ENCODE measurements at regions not wholly inside any gene's neighbourhood (a gene's known extent, or its start where the extent isn't known, plus 50 kb on each side); places are given as distances from the start of the nearest gene placed in this dataset.

DNA sequence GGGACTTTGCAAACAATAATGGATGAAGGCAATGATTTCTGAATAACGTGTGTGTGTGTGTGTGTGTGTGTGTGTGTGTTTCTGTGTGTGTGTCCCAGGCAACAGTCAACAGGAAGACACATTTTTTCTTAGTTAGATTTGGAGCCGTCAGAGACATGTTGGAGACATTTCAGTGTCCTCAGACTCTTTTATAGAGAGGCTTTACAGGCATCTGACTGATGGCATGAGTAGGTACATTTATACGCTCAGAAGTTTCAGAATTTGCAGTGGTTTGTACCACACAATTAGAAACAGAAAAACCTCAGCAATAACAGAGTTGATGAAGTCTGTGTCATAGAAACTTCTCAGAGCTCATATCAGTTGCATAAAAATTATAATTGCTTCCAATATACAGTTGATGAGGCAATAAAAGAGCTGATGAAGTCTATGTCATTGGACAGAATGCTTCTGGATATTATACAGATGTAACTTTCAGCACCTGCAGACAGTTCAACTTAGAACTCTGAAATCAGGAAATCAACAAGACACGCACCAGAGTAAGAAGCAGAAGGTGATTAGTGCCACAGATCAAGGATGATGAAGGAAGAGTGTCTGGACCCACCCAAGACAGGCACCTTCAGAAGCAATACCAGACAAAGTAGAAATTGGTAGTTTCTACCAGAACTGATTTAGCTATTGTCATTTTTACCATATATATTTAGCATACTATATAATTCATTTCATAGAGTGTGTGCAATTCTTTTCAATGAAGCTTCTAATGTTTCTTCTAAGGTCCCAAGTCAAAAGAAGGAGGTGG lies 104.5 kb upstream of the LYZL1 start:
- ChIA-PET SMC1A (ENCODE audit: uncharacterized antibody, unreplicated experiment) (interaction anchor here (0.5 to 0.6 kb wide), 2 partner anchors 55 to 56 kb away, joined by 3 to 5 read pairs; no protein-coding TSS in a partner anchor), RAD21 (ENCODE audit: unreplicated experiment) (no interaction called here), CTCF (no interaction called here), POLR2A (no interaction called here)
- no peaks in the 10 kb centered on the region for H3K79me2 ChIP-seq (ENCODE audit: control insufficient read depth, insufficient read depth, low read length)
- H3K4me1 ChIP-seq (ENCODE audit: control insufficient read depth, insufficient read depth, low read length) = no peaks in the 10 kb centered on the region
- WGBS (ENCODE audit: insufficient coverage, insufficient replicate concordance, low lambda C conversion rate, missing lambda C conversion rate) = 3% methylated on average over 4 of the region's 4 CpGs
- ATAC-seq (no peak), FAIRE-seq (no peak), DNase-seq (ENCODE audit: low read depth, low spot score) (no peak)
- no peak for TF ChIP-seq IKZF1 (conservative IDR thresholded peaks at IDR 0.05)
- TF ChIP-seq ZNF384 (IDR thresholded peaks at IDR 0.05; ENCODE audit: borderline replicate concordance, low read depth, low read length) = no peak
- no peak for TF ChIP-seq NR2C1 (IDR thresholded peaks at IDR 0.05)
- no peaks in the 10 kb centered on the region for H4K20me1 ChIP-seq (ENCODE audit: control insufficient read depth, insufficient read depth)
- H3K27ac ChIP-seq (ENCODE audit: control insufficient read depth, insufficient read depth) = no peak overlapping the region
- BruUV-seq (replicated peaks) = no TSS peak
- no peak overlapping the region for H3K4me2 ChIP-seq (ENCODE audit: control insufficient read depth, insufficient read depth)
- H3K9me3 ChIP-seq (replicated peaks; ENCODE audit: control insufficient read depth, insufficient read depth, low read length) = no peaks in the 10 kb centered on the region
- in situ Hi-C loops (cut with MboI) (no loop called here), intact Hi-C loops (cut with micrococcal nuclease; ENCODE audit: unreplicated experiment) (no loop called here)
- H3K9ac ChIP-seq (ENCODE audit: control insufficient read depth, insufficient read depth, low read length) = no peak overlapping the region
- no peak overlapping the region for H3K4me3 ChIP-seq
- no peaks in the 10 kb centered on the region for H3K36me3 ChIP-seq (ENCODE audit: control insufficient read depth in 2 of 2, insufficient read depth in 2 of 2, low read length in 1 of 2)
- no peak overlapping the region for H2AFZ ChIP-seq (ENCODE audit: control insufficient read depth, low read depth, low read length)
- no peaks in the 10 kb centered on the region; a peak in 1 of 4 replicates for H3K27me3 ChIP-seq (replicated peaks in 1 of 2; ENCODE audit: control insufficient read depth in 2 of 2, insufficient read depth in 2 of 2, low read length in 1 of 2)

DNA sequence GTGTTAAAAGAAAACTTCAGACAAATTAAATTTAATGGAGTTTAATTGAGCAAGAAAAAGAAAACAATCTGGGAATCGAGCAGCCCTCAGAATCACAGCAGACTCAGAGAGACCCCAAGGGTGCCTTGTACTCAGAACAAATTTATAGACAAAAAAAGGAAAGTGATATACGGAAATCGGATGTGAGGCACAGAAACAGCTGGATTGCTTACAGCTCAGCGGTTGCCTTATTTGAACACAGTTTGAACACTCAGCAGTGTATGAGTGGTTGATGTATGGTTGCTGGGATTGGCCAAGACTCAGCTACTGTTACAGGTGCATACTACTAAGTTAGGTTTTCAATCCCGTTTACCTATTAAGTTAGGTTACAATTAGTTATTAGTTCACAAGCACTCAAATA lies 103.8 kb upstream of the LYZL1 start:
- no peaks in the 10 kb centered on the region; a peak in 1 of 4 replicates for H3K27me3 ChIP-seq (replicated peaks in 1 of 2; ENCODE audit: control insufficient read depth in 2 of 2, insufficient read depth in 2 of 2, low read length in 1 of 2)
- H3K9ac ChIP-seq (ENCODE audit: control insufficient read depth, insufficient read depth, low read length) = no peak overlapping the region
- no peaks in the 10 kb centered on the region for H3K4me1 ChIP-seq (ENCODE audit: control insufficient read depth, insufficient read depth, low read length)
- SMC1A ChIA-PET (ENCODE audit: uncharacterized antibody, unreplicated experiment) = interaction anchor here (0.5 kb wide), 1 partner anchor 55 kb away, joined by 5 read pairs; no protein-coding TSS in a partner anchor
- H3K4me3 ChIP-seq = no peak overlapping the region
- RAD21 ChIA-PET (ENCODE audit: unreplicated experiment) = no interaction called here
- DNase-seq (ENCODE audit: low read depth, low spot score) = no peak
- no peak for ATAC-seq
- H2AFZ ChIP-seq (ENCODE audit: control insufficient read depth, low read depth, low read length) = no peak overlapping the region
- CTCF ChIA-PET = no interaction called here
- no peaks in the 10 kb centered on the region for H3K79me2 ChIP-seq (ENCODE audit: control insufficient read depth, insufficient read depth, low read length)
- BruUV-seq (replicated peaks) = no TSS peak
- no peak for TF ChIP-seq IKZF1 (conservative IDR thresholded peaks at IDR 0.05)
- TF ChIP-seq, protein P1, sequence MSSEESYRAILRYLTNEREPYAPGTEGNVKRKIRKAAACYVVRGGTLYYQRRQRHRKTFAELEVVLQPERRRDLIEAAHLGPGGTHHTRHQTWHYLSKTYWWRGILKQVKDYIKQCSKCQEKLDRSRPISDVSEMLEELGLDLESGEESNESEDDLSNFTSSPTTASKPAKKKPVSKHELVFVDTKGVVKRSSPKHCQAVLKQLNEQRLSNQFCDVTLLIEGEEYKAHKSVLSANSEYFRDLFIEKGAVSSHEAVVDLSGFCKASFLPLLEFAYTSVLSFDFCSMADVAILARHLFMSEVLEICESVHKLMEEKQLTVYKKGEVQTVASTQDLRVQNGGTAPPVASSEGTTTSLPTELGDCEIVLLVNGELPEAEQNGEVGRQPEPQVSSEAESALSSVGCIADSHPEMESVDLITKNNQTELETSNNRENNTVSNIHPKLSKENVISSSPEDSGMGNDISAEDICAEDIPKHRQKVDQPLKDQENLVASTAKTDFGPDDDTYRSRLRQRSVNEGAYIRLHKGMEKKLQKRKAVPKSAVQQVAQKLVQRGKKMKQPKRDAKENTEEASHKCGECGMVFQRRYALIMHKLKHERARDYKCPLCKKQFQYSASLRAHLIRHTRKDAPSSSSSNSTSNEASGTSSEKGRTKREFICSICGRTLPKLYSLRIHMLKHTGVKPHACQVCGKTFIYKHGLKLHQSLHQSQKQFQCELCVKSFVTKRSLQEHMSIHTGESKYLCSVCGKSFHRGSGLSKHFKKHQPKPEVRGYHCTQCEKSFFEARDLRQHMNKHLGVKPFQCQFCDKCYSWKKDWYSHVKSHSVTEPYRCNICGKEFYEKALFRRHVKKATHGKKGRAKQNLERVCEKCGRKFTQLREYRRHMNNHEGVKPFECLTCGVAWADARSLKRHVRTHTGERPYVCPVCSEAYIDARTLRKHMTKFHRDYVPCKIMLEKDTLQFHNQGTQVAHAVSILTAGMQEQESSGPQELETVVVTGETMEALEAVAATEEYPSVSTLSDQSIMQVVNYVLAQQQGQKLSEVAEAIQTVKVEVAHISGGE (CRISPR knock-in tag; IDR thresholded peaks at IDR 0.05) = no peak
- no peaks in the 10 kb centered on the region for H3K36me3 ChIP-seq (ENCODE audit: control insufficient read depth in 2 of 2, insufficient read depth in 2 of 2, low read length in 1 of 2)
- intact Hi-C loops (cut with micrococcal nuclease; ENCODE audit: unreplicated experiment) (no loop called here), in situ Hi-C loops (cut with MboI) (no loop called here)
- 33% methylated on average over 5 of the region's 5 CpGs for WGBS (ENCODE audit: insufficient coverage, insufficient replicate concordance, low lambda C conversion rate, missing lambda C conversion rate)
- no peaks in the 10 kb centered on the region for H4K20me1 ChIP-seq (ENCODE audit: control insufficient read depth, insufficient read depth)
- no peak overlapping the region for H3K4me2 ChIP-seq (ENCODE audit: control insufficient read depth, insufficient read depth)
- no peaks in the 10 kb centered on the region for H3K9me3 ChIP-seq (replicated peaks; ENCODE audit: control insufficient read depth, insufficient read depth, low read length)
- no peak overlapping the region for H3K27ac ChIP-seq (ENCODE audit: control insufficient read depth, insufficient read depth)
- POLR2A ChIA-PET = no interaction called here
- FAIRE-seq = no peak

Measured in GM12878 (cell line).